ENCODE measurements at regions not wholly inside any gene's neighbourhood (a gene's known extent, or its start where the extent isn't known, plus 50 kb on each side); places are given as distances from the start of the nearest gene placed in this dataset.

DNA sequence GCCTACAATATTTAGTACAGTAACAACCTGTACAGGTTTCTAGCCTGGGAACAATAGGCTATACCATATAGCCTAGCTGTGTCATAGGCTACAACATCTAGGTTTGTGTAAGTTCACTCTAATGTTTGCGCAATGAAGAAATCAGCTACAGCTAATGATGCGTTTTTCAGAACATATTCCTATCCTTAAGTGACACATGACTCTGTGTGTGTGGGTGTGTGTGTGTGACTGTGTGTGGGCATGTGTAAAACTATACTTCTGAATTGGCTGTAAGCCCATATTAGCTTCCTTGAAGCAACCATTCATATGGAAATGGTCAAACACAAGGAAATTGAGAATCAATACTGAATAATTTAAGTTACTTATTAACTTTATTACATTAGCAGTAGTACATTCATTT, 120.8 kb upstream of the SULT1C3 start:
- Histone ChIP-seq H3K36me3 (no peaks in the 10 kb centered on the region), H3K4me3 (no peak overlapping the region), H3K9me3 (no peaks in the 10 kb centered on the region), H3K27ac (no peak overlapping the region), H3K27me3 (no peaks in the 10 kb centered on the region), H3K4me1 (no peaks in the 10 kb centered on the region)
- TF ChIP-seq EP300 (IDR thresholded peaks at IDR 0.05) (no peak), POLR2A (IDR thresholded peaks at IDR 0.05) (no peak)
- TF ChIP-seq, protein P1, sequence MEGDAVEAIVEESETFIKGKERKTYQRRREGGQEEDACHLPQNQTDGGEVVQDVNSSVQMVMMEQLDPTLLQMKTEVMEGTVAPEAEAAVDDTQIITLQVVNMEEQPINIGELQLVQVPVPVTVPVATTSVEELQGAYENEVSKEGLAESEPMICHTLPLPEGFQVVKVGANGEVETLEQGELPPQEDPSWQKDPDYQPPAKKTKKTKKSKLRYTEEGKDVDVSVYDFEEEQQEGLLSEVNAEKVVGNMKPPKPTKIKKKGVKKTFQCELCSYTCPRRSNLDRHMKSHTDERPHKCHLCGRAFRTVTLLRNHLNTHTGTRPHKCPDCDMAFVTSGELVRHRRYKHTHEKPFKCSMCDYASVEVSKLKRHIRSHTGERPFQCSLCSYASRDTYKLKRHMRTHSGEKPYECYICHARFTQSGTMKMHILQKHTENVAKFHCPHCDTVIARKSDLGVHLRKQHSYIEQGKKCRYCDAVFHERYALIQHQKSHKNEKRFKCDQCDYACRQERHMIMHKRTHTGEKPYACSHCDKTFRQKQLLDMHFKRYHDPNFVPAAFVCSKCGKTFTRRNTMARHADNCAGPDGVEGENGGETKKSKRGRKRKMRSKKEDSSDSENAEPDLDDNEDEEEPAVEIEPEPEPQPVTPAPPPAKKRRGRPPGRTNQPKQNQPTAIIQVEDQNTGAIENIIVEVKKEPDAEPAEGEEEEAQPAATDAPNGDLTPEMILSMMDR (IDR thresholded peaks at IDR 0.05) = no peak
- no peak for DNase-seq (ENCODE audit: low spot score in 2 of 2)
- 64 to 68% methylated on average over 2 of the region's 2 CpGs for WGBS, 2 donors

DNA sequence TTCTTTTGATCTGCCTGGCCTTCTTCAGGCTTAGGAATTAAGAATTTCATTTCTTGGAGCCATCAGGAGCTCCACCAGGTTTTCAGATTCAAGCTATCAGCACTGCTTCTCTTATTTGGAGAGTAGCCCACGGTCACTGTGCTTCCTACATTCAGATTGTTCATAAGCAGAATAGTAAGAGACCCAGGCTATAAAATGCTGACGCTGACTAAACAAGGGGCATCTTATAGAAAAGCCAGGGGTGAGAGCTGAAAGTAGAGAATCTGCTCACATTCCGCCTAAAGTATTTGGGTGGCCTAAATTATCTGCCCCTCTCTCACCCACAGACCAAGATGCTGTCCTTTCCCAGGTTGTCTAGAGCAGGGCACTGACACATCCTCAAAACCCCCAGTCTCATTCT, 120.3 kb upstream of the SULT1C3 start:
- WGBS, 2 donors = 75 to 80% methylated on average over 3 of the region's 3 CpGs
- H3K4me1 ChIP-seq = no peaks in the 10 kb centered on the region

DNA sequence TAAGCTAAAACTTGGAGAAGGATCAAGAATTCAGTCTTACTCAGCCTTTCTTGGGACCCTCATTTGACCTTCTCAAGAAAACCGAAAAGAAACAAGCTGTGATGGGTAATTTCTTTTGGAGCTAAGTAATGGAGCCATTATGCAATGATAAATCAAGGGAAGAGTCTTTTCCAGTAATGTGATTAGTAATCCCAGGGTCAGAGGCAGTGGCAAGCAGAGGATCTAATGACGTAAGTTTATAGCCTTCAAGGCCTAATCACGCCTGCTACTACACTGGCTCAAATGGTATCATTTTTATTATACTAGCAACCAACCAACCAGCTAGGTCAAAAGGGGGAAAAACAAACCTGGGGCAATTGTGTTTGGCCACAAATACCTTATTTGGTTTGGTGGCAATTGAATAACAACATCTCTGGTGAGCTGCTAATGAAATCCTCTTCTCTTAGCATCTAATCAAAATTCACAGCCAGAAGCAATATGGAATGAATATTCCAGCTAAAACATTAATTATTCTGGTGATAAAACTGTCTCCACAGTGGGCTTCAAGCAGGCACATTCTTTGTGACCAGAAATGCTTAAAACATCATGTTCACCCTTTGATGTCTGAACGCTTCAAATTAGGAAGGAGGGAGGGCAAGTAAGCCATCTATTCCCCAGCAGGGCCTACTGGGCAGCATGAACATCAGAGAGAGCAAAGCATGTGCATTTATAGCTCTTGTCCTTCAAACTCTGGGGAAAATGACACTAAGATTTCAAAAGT, 114.9 kb upstream of the SULT1C3 start:
- no peak overlapping the region for H3K27ac ChIP-seq
- WGBS, 2 donors = 41 to 42% methylated on average over 4 of the region's 4 CpGs
- H3K4me3 ChIP-seq = no peak overlapping the region
- TF ChIP-seq, protein P1 (IDR thresholded peaks at IDR 0.05) = no peak
- TF ChIP-seq EP300 (IDR thresholded peaks at IDR 0.05) (no peak), POLR2A (IDR thresholded peaks at IDR 0.05) (no peak)
- no peaks in the 10 kb centered on the region for H3K27me3 ChIP-seq
- DNase-seq (ENCODE audit: low spot score in 2 of 2) = no peak
- no peaks in the 10 kb centered on the region for H3K9me3 ChIP-seq
- H3K4me1 ChIP-seq = no peaks in the 10 kb centered on the region
- no peaks in the 10 kb centered on the region for H3K36me3 ChIP-seq

More for the DNA sequence above, 120.3 kb upstream of the SULT1C3 start:
- H3K27me3 ChIP-seq = no peaks in the 10 kb centered on the region
- TF ChIP-seq POLR2A (IDR thresholded peaks at IDR 0.05) (no peak), EP300 (IDR thresholded peaks at IDR 0.05) (no peak)
- TF ChIP-seq, protein P1 (IDR thresholded peaks at IDR 0.05) = no peak
- DNase-seq (ENCODE audit: low spot score in 2 of 2) = no peak
- no peaks in the 10 kb centered on the region for H3K36me3 ChIP-seq
- no peaks in the 10 kb centered on the region for H3K9me3 ChIP-seq
- no peak overlapping the region for H3K4me3 ChIP-seq
- H3K27ac ChIP-seq = no peak overlapping the region

DNA sequence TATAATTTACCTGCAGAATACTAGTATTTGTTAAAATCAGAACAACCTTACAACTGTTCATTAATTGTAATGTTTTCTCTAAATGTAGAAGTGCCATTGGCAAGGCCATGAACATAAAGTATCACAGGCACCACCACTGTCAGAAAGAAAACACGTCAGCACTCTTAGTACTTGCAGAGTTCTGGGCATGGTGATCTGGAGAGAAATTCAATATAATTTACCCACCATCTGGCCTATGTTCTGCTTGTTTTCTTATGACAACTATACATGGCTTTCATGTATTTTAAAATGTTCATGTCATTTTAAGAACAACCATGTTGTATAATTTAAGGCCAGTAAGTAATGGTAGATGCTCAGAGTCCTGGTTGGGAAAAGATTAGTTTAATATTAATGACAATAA, 114.2 kb upstream of the SULT1C3 start:
- no peak overlapping the region for H3K4me3 ChIP-seq
- TF ChIP-seq POLR2A (IDR thresholded peaks at IDR 0.05) = no peak
- TF ChIP-seq EP300 (IDR thresholded peaks at IDR 0.05) = no peak
- TF ChIP-seq, protein P1 (IDR thresholded peaks at IDR 0.05) = no peak
- WGBS, 2 donors = 68 to 69% methylated on average over 1 of the region's 1 CpG
- no peaks in the 10 kb centered on the region for H3K4me1 ChIP-seq
- H3K36me3 ChIP-seq = no peaks in the 10 kb centered on the region
- DNase-seq (ENCODE audit: low spot score in 2 of 2) = no peak
- H3K27ac ChIP-seq = no peak overlapping the region
- no peaks in the 10 kb centered on the region for H3K9me3 ChIP-seq
- no peaks in the 10 kb centered on the region for H3K27me3 ChIP-seq

DNA sequence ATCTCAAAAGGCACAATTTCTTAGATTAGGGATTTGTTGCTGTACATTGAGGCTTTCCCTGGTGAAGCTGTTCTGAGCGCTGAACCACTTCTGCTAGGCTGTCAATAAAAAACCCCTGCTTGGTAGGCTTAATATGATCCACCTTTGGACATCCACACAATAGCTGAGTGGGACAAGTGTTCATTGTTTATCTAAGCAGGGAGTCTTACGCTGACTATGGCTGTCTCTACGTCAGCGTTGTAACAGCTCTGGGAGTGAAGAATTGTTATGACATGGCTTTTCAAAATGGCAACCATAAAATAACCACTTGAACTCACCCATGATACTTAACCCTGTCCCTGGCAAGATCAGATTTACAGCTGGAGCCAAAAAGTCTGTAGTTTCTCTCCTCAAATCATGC, 111.5 kb upstream of the SULT1C3 start:
- no peaks in the 10 kb centered on the region for H3K36me3 ChIP-seq
- TF ChIP-seq, protein P1 (IDR thresholded peaks at IDR 0.05) = no peak
- TF ChIP-seq POLR2A (IDR thresholded peaks at IDR 0.05) = no peak
- no peak for TF ChIP-seq EP300 (IDR thresholded peaks at IDR 0.05)
- H3K27ac ChIP-seq = no peak overlapping the region
- no peak overlapping the region for H3K4me3 ChIP-seq
- H3K9me3 ChIP-seq = no peaks in the 10 kb centered on the region
- H3K4me1 ChIP-seq = no peaks in the 10 kb centered on the region
- no peaks in the 10 kb centered on the region for H3K27me3 ChIP-seq
- DNase-seq (ENCODE audit: low spot score in 2 of 2) = no peak
- 44 to 45% methylated on average over 4 of the region's 4 CpGs for WGBS, 2 donors

Data from tibial nerve (tissue), 4 donors.